ENCODE measurements at regions not wholly inside any gene's neighbourhood (a gene's known extent, or its start where the extent isn't known, plus 50 kb on each side); places are given as distances from the start of the nearest gene placed in this dataset.
"Not testable (repeated sequence)": the region's sequence is repeated elsewhere in the genome, so short reads cannot be mapped to it uniquely, and the experiment has no call there.

DNA sequence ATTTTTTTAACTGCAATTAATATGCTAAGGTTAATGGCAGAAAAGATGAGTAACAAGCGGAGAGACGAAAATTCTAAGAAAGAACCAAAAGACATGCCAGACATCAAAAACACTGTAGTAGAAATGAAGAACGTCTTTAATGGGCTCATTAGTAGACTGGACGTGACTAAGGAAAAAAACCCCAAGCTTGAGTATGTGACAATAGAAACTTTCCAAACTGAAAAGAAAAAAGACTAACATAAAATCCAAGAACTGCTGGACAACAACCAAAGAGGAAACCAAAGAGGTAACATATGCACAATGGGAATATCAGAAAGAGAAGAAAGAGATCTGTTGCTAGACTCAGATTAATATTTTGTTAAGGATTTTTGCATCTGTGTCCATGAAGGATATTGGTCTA lies 94.6 kb upstream of the SETMAR start (continued):
- TF ChIP-seq ZNF281 (CRISPR knock-in tag; IDR thresholded peaks at IDR 0.05) (no peak), ZMAT4 (CRISPR knock-in tag; IDR thresholded peaks at IDR 0.05) (no peak), IRF1 (CRISPR knock-in tag; IDR thresholded peaks at IDR 0.05) (no peak)
- TF ChIP-seq, protein P1, sequence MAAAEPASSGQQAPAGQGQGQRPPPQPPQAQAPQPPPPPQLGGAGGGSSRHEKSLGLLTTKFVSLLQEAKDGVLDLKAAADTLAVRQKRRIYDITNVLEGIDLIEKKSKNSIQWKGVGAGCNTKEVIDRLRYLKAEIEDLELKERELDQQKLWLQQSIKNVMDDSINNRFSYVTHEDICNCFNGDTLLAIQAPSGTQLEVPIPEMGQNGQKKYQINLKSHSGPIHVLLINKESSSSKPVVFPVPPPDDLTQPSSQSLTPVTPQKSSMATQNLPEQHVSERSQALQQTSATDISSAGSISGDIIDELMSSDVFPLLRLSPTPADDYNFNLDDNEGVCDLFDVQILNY (CRISPR knock-in tag; IDR thresholded peaks at IDR 0.05) = no peak

DNA sequence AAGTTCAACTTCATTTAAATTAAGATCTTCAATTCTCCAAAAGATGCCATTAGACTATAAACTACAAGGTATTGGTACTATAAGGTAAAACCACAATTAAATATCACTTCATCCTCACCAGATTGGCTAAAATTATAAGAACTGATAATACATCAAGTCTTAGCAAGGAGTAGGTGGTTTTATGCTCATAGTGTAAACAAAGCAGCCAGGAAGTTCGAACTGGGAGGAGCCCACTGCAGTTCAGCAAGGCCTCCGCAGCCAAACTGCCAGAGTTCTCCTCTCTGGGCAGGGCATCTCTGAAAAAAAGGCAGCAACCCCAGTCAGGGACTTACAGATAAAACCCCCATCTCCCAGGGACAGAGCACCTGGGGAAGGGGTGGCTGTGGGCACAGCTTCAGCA lies 91.6 kb upstream of the SETMAR start:
- CTCF ChIA-PET = no interaction called here
- no peaks in the 10 kb centered on the region for H3K4me1 Mint-ChIP-seq
- peaks cover 14% of the 10 kb centered on the region for H3K36me3 Mint-ChIP-seq
- TF ChIP-seq GRHL2 (CRISPR knock-in tag; IDR thresholded peaks at IDR 0.05; ENCODE audit: insufficient replicate concordance, severe bottlenecking) = no peak
- TF ChIP-seq KAT7 (CRISPR knock-in tag; IDR thresholded peaks at IDR 0.05; ENCODE audit: borderline replicate concordance) = no peak
- TF ChIP-seq ZBTB21 (CRISPR knock-in tag; IDR thresholded peaks at IDR 0.05; ENCODE audit: borderline replicate concordance) = no peak
- TF ChIP-seq RELA (CRISPR knock-in tag; IDR thresholded peaks at IDR 0.05; ENCODE audit: borderline replicate concordance) = no peak
- TF ChIP-seq OVOL2 (CRISPR knock-in tag; IDR thresholded peaks at IDR 0.05; ENCODE audit: borderline replicate concordance) = no peak
- TF ChIP-seq, protein P2, sequence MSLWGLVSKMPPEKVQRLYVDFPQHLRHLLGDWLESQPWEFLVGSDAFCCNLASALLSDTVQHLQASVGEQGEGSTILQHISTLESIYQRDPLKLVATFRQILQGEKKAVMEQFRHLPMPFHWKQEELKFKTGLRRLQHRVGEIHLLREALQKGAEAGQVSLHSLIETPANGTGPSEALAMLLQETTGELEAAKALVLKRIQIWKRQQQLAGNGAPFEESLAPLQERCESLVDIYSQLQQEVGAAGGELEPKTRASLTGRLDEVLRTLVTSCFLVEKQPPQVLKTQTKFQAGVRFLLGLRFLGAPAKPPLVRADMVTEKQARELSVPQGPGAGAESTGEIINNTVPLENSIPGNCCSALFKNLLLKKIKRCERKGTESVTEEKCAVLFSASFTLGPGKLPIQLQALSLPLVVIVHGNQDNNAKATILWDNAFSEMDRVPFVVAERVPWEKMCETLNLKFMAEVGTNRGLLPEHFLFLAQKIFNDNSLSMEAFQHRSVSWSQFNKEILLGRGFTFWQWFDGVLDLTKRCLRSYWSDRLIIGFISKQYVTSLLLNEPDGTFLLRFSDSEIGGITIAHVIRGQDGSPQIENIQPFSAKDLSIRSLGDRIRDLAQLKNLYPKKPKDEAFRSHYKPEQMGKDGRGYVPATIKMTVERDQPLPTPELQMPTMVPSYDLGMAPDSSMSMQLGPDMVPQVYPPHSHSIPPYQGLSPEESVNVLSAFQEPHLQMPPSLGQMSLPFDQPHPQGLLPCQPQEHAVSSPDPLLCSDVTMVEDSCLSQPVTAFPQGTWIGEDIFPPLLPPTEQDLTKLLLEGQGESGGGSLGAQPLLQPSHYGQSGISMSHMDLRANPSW (CRISPR knock-in tag; conservative IDR thresholded peaks at IDR 0.05; ENCODE audit: low read depth) = no peak
- no peak for TF ChIP-seq ZMAT4 (CRISPR knock-in tag; IDR thresholded peaks at IDR 0.05)
- no peak for TF ChIP-seq ZNF317 (CRISPR knock-in tag; IDR thresholded peaks at IDR 0.05; ENCODE audit: borderline replicate concordance, low read depth)
- TF ChIP-seq NR2C2 (CRISPR knock-in tag; IDR thresholded peaks at IDR 0.05) = no peak
- no peak for TF ChIP-seq NFE2L1 (CRISPR knock-in tag; IDR thresholded peaks at IDR 0.05)
- no peak for TF ChIP-seq ZNF423 (CRISPR knock-in tag; IDR thresholded peaks at IDR 0.05)
- no peak for TF ChIP-seq FOXJ3 (CRISPR knock-in tag; IDR thresholded peaks at IDR 0.05; ENCODE audit: borderline replicate concordance)
- no peak for TF ChIP-seq ATF3 (CRISPR knock-in tag; conservative IDR thresholded peaks at IDR 0.05)
- TF ChIP-seq, protein P3, sequence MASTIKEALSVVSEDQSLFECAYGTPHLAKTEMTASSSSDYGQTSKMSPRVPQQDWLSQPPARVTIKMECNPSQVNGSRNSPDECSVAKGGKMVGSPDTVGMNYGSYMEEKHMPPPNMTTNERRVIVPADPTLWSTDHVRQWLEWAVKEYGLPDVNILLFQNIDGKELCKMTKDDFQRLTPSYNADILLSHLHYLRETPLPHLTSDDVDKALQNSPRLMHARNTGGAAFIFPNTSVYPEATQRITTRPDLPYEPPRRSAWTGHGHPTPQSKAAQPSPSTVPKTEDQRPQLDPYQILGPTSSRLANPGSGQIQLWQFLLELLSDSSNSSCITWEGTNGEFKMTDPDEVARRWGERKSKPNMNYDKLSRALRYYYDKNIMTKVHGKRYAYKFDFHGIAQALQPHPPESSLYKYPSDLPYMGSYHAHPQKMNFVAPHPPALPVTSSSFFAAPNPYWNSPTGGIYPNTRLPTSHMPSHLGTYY (CRISPR knock-in tag; IDR thresholded peaks at IDR 0.05) = no peak
- TF ChIP-seq NR1H2 (CRISPR knock-in tag; IDR thresholded peaks at IDR 0.05) = no peak
- DNase-seq (ENCODE audit: low spot score) (no peak), ATAC-seq (no peak)
- H3K27me3 Mint-ChIP-seq (ENCODE audit: low read depth) = no peaks in the 10 kb centered on the region; the same call in 1 of the 2 replicates
- H3K27ac Mint-ChIP-seq = no peak overlapping the region
- POLR2A ChIA-PET = no interaction called here
- peaks cover 60% of the 10 kb centered on the region for H3K9me3 Mint-ChIP-seq
- H3K4me3 Mint-ChIP-seq = no peak overlapping the region

DNA sequence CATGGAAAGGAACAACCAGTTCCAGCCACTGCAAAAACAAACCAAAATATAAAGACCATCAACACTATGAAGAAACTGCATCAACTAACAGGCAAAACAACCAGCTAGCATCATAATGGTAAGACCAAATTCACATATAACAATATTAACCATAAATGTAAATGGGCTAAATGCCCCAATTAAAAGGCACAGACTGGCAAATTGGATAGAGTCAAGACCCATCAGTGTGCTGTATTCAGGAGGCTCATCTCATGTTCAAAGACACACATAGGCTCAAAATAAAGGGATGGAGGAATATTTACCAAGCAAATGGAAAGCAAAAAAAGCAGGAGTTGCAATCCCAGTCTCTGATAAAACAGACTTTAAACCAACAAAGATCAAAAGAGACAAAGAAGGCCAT lies 89.7 kb upstream of the SETMAR start:
- H3K9me3 Mint-ChIP-seq = peaks cover 60% of the 10 kb centered on the region
- H3K27ac Mint-ChIP-seq; POLR2A ChIA-PET; CTCF ChIA-PET; H3K27me3 Mint-ChIP-seq (ENCODE audit: low read depth); DNase-seq (ENCODE audit: low spot score); ATAC-seq; H3K4me3 Mint-ChIP-seq; H3K4me1 Mint-ChIP-seq: not testable (repeated sequence)
- H3K36me3 Mint-ChIP-seq = peaks cover 15% of the 10 kb centered on the region

- H3K4me1 Mint-ChIP-seq = not testable (repeated sequence)
Observed at GRCh38 chr3:4216974-4217373, 86.2 kb upstream of the SETMAR start.

More at GRCh38 chr3:4216974-4217373, 86.2 kb upstream of the SETMAR start:
- ATAC-seq; POLR2A ChIA-PET; H3K27me3 Mint-ChIP-seq (ENCODE audit: low read depth); H3K27ac Mint-ChIP-seq; H3K4me3 Mint-ChIP-seq; CTCF ChIA-PET; DNase-seq (ENCODE audit: low spot score): not testable (repeated sequence)
- peaks cover 50% of the 10 kb centered on the region for H3K9me3 Mint-ChIP-seq
- peaks cover 15% of the 10 kb centered on the region for H3K36me3 Mint-ChIP-seq
